AG09319 (cell line): ENCODE measurements at regions not wholly inside any gene's neighbourhood (a gene's known extent, or its start where the extent isn't known, plus 50 kb on each side); places are given as distances from the start of the nearest gene placed in this dataset.

Experiments used
- DNase-seq: peaks from one replicate; pipeline ENCODE4 v3.0.0-alpha.2; 2010; ENCODE audit warnings: low read depth; ENCODE audit errors: extremely low read depth
- TF ChIP-seq, protein P1 (sequence below): IDR thresholded peaks from 2 replicates; pipeline ENCODE4 v1.5.1; 2011; ENCODE audit warnings: low read depth, mild to moderate bottlenecking, inconsistent platforms, low read length, moderate library complexity

DNA sequence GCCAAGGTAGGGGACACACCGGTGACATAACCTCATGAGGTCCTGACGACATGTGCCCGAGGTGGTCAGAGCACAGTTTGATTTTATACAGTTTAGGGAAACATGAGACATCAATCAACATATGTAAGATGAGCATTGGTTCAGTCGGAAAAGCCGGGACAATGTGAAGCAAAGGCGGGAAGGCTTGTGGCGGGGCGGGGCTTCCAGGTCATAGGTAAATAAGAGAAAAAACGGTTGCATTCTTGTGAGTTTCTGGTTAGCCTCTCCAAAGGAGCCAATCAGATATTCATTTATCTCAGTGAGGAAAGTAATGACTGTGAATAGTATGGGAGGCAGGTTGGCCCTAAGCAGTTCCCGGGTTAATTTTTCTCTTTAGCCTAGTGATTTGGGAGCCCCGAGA, 271.7 kb upstream of the ATP10A start:
- TF ChIP-seq, protein P1, sequence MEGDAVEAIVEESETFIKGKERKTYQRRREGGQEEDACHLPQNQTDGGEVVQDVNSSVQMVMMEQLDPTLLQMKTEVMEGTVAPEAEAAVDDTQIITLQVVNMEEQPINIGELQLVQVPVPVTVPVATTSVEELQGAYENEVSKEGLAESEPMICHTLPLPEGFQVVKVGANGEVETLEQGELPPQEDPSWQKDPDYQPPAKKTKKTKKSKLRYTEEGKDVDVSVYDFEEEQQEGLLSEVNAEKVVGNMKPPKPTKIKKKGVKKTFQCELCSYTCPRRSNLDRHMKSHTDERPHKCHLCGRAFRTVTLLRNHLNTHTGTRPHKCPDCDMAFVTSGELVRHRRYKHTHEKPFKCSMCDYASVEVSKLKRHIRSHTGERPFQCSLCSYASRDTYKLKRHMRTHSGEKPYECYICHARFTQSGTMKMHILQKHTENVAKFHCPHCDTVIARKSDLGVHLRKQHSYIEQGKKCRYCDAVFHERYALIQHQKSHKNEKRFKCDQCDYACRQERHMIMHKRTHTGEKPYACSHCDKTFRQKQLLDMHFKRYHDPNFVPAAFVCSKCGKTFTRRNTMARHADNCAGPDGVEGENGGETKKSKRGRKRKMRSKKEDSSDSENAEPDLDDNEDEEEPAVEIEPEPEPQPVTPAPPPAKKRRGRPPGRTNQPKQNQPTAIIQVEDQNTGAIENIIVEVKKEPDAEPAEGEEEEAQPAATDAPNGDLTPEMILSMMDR = no peak
- DNase-seq = no peak

DNA sequence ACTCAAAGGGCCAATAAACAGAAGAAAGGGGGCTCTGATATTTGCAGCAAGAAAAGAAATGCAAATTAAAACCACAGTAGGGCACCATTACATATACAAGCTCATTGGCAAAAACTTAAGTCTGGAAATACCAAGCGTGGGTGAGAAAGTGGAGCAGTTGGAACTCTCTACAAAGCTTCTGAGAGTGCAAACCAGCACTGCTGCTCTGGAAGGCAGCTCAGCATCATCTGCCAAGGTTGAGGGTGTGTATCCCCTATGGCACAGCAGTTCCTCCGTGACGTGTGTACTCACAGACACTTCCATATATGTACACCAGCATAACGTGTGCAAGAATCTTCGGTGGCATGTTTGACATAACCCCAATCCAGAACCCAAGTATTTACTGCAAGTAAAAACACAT, 271.0 kb upstream of the ATP10A start:
- no peak for DNase-seq
- TF ChIP-seq, protein P1 = no peak

- DNase-seq = no peak
- TF ChIP-seq, protein P1 = no peak
These were observed 269.7 kb upstream of the ATP10A start for GRCh38 chr15:26132811-26133210.

- DNase-seq = no peak
- TF ChIP-seq, protein P1 = no peak
These were observed 266.7 kb upstream of the ATP10A start for GRCh38 chr15:26129852-26130251.

DNA sequence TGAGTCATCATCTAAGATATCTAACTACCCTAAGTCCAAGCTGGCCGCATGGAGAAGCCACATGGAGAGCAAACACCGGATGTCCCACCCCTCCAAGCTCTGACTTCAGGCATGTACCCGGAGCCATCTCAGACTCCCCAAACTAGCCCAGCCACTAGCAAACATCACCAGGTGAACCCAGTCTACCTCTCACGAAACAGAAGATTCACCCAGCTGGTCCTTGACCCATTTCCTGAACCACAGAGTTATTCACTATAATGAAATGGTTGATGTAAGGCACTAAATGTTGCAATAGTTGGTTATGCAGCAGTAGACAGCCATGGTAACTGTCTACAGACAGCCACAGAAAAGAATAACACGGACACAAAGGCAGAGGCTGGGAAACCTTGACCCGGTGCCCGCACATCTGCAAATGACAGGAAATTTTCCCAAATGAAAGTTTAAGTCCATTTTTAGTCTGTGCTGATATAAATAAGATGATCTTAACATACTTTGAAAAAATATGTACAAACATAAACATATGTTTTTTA, 265.5 kb upstream of the ATP10A start:
- TF ChIP-seq, protein P1 = no peak
- DNase-seq = no peak

DNA sequence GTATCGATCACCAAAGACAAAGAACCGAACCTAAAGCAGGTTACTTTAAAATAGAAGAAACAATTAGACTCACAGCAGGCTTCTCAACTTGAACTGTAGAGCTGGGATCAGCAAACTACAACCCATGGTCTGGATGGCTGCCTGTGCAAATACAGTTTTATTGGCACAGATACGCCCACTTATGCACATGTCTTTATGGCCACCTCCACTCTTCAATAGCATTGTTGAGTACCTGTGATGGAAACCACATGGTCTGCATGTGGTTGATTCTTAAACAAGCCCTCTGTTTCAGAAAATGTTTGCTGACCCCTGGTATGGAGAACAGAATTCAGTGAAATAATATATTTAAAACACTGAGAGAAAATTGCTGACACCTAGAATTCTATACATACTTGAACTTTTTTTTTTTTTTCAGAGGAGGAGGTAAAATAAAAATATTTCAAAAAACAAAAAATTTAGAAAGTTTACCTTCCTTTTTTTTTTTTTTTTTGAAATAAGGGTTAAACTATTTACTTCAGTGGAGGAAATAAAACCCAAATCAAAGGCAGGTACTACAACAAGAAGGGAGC, 263.8 kb upstream of the ATP10A start:
- no peak for DNase-seq
- TF ChIP-seq, protein P1 = no peak

- TF ChIP-seq, protein P1 = no peak
- DNase-seq = no peak
These were observed 262.9 kb upstream of the ATP10A start for GRCh38 chr15:26126070-26126469.
